ENCODE measurements at regions not wholly inside any gene's neighbourhood (a gene's known extent, or its start where the extent isn't known, plus 50 kb on each side); places are given as distances from the start of the nearest gene placed in this dataset.

- H3K4me3 ChIP-seq: no peak overlapping the region
- DNase-seq: no peak
- intact Hi-C loops (cut with DNase I): no loop called here
- H3K27me3 ChIP-seq: no peaks in the 10 kb centered on the region
- no peaks in the 10 kb centered on the region for H3K36me3 ChIP-seq
- H3K27ac ChIP-seq: no peak overlapping the region
- H3K4me1 ChIP-seq: no peaks in the 10 kb centered on the region
- no peak for TF ChIP-seq CTCF (IDR thresholded peaks at IDR 0.05)
- H3K9ac ChIP-seq (ENCODE audit: low read depth in 2 of 2, low read length in 2 of 2): no peak overlapping the region
- H3K9me3 ChIP-seq: no peaks in the 10 kb centered on the region
These were observed 280.0 kb upstream of the EMCN start for GRCh38 chr4:100797791-100798190.

GRCh38 chr4:100797356-100797755 lies 279.5 kb upstream of the EMCN start:
- Histone ChIP-seq H3K27me3 (no peaks in the 10 kb centered on the region), H3K36me3 (no peaks in the 10 kb centered on the region), H3K9me3 (no peaks in the 10 kb centered on the region), H3K4me3 (no peak overlapping the region), H3K4me1 (no peaks in the 10 kb centered on the region), H3K9ac (ENCODE audit: low read depth in 2 of 2, low read length in 2 of 2) (no peak overlapping the region), H3K27ac (no peak overlapping the region)
- no peak for DNase-seq
- intact Hi-C loops (cut with DNase I): no loop called here
- no peak for TF ChIP-seq CTCF (IDR thresholded peaks at IDR 0.05)

GRCh38 chr4:100796332-100796731 lies 278.5 kb upstream of the EMCN start:
- H3K36me3 ChIP-seq: no peaks in the 10 kb centered on the region
- H3K9me3 ChIP-seq: no peaks in the 10 kb centered on the region
- H3K4me3 ChIP-seq: no peak overlapping the region
- H3K27ac ChIP-seq: no peak overlapping the region
- no peak for TF ChIP-seq CTCF (IDR thresholded peaks at IDR 0.05)
- no peaks in the 10 kb centered on the region for H3K4me1 ChIP-seq
- H3K27me3 ChIP-seq: no peaks in the 10 kb centered on the region
- H3K9ac ChIP-seq (ENCODE audit: low read depth in 2 of 2, low read length in 2 of 2): no peak overlapping the region
- intact Hi-C loops (cut with DNase I): no loop called here
- DNase-seq: no peak

- Histone ChIP-seq H3K27me3 (no peaks in the 10 kb centered on the region), H3K4me1 (no peaks in the 10 kb centered on the region), H3K4me3 (no peak overlapping the region), H3K9ac (ENCODE audit: low read depth in 2 of 2, low read length in 2 of 2) (no peak overlapping the region), H3K27ac (no peak overlapping the region), H3K36me3 (no peaks in the 10 kb centered on the region), H3K9me3 (no peaks in the 10 kb centered on the region)
- no peak for DNase-seq
- no peak for TF ChIP-seq CTCF (IDR thresholded peaks at IDR 0.05)
- intact Hi-C loops (cut with DNase I): no loop called here
These were observed 277.8 kb upstream of the EMCN start for GRCh38 chr4:100795581-100795980.

GRCh38 chr4:100790836-100791615 lies 273.2 kb upstream of the EMCN start:
- Histone ChIP-seq H3K36me3 (no peaks in the 10 kb centered on the region), H3K4me3 (no peak overlapping the region), H3K27me3 (no peaks in the 10 kb centered on the region), H3K9ac (ENCODE audit: low read depth in 2 of 2, low read length in 2 of 2) (peak overlapping the region in 1 of 2 donors; percentile 36), H3K27ac (no peak overlapping the region), H3K9me3 (no peaks in the 10 kb centered on the region), H3K4me1 (no peaks in the 10 kb centered on the region)
- intact Hi-C loops (cut with DNase I): no loop called here
- no peak for TF ChIP-seq CTCF (IDR thresholded peaks at IDR 0.05)
- no peak for DNase-seq
